Activated T-helper 2 cell treated with anti-CD3 and anti-CD28 coated beads, Interferon-gamma antibody, Interleukin-2, Interleukin-4, amounts not matched to agents 10 μg/mL and 5 μg/mL and 100 μg/mL, durations not matched to agents 14 hours and 24 hours and 36 hours (primary cell): ENCODE measurements at regions not wholly inside any gene's neighbourhood (a gene's known extent, or its start where the extent isn't known, plus 50 kb on each side); places are given as distances from the start of the nearest gene placed in this dataset.

Experiments used
- DNase-seq: peaks from one replicate; pipeline ENCODE4 v3.0.0; 2021; ENCODE audit warnings: low spot score
- H3K27ac Mint-ChIP-seq: one replicate; pipeline ENCODE4 v1.8.0; 2021; ENCODE audit warnings: mixed read lengths
- H3K27me3 Mint-ChIP-seq: one replicate; pipeline ENCODE4 v1.8.0; 2021; ENCODE audit warnings: low read depth, mixed read lengths
- H3K36me3 Mint-ChIP-seq: one replicate; pipeline ENCODE4 v1.8.0; 2021; ENCODE audit warnings: low read depth, mixed read lengths
- H3K4me1 Mint-ChIP-seq: one replicate; pipeline ENCODE4 v1.8.0; 2021; ENCODE audit warnings: low read depth, mixed read lengths
- H3K4me3 Mint-ChIP-seq: one replicate; pipeline ENCODE4 v1.8.0; 2021; ENCODE audit warnings: low read depth, mild to moderate bottlenecking, moderate library complexity, mixed read lengths
- H3K9me3 Mint-ChIP-seq: one replicate; pipeline ENCODE4 v1.8.0; 2021; ENCODE audit warnings: mixed read lengths
- intact Hi-C: fragments of 100-400 bp; cut with micrococcal nuclease; formaldehyde crosslinking; loops from one replicate; pipeline ENCODE4 v1.15.1; 2023

DNA sequence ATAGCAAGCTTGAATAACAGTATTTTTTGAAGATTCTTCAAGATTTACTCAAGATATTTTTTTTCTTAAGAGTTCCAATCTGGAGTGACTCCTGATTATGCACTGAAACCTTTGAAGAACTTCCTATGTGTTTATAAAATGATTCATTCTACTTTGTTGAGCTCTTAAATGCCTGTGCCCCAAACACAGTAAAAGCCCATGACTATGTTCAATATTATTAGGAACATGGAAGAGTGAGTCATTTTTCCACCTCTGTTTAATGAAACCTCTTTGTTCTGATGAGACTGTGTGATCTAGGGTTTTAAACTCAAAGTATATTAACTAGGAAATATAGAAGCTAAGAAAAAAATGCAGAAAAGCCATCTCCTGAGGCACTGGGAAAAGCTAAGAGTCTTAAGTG lies 415.0 kb upstream of the FBXO33 start:
- Mint-ChIP-seq H3K9me3 (peaks cover 4% of the 10 kb centered on the region), H3K27ac (no peak overlapping the region), H3K36me3 (no peaks in the 10 kb centered on the region), H3K27me3 (no peaks in the 10 kb centered on the region), H3K4me1 (no peaks in the 10 kb centered on the region), H3K4me3 (no peak overlapping the region)
- intact Hi-C loops: no loop called here
- no peak for DNase-seq

DNA sequence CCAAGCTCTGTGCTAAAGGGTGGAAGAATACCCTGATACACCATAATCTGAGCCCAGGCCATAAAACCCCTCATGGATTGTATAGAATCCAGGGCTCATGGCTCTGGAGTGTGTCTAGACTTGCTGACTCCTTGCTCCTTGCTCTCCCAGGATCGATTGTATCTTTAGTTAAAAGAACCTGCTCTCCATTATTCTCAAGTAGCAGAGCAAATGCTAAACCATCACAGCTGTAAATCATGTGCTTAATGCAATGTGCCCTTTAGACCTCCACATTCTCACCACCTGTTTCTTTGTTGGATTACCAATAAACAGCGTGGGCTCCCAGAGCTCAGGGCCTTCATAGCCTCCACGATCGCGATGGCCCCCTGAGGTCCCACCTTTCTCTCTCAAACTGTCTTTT lies 411.6 kb upstream of the FBXO33 start:
- H3K4me1 Mint-ChIP-seq: no peaks in the 10 kb centered on the region
- no peak for DNase-seq
- H3K27ac Mint-ChIP-seq: no peak overlapping the region
- intact Hi-C loops: no loop called here
- H3K4me3 Mint-ChIP-seq: no peak overlapping the region
- H3K36me3 Mint-ChIP-seq: no peaks in the 10 kb centered on the region
- H3K27me3 Mint-ChIP-seq: no peaks in the 10 kb centered on the region
- H3K9me3 Mint-ChIP-seq: peaks cover 9% of the 10 kb centered on the region

DNA sequence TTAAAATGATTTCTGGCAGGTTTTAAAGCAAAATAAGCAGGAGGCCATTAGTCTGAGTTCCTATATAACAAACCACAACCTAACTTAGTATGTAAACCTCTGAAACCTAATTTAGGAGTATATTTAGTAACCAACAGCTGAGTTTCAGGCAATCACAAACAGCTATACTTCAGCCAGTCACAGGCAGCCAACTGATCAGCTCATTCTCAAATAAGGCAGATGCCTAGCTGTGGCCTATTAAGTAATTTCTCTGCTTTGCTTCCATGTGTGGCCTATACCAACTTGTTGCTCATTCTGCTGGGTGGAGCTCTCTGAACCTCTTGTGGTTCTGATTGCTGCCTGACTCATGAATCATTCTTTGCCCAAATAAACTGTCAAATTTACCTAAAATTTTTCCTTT lies 408.9 kb upstream of the FBXO33 start:
- Mint-ChIP-seq H3K9me3 (peaks cover 13% of the 10 kb centered on the region), H3K36me3 (no peaks in the 10 kb centered on the region)

DNA sequence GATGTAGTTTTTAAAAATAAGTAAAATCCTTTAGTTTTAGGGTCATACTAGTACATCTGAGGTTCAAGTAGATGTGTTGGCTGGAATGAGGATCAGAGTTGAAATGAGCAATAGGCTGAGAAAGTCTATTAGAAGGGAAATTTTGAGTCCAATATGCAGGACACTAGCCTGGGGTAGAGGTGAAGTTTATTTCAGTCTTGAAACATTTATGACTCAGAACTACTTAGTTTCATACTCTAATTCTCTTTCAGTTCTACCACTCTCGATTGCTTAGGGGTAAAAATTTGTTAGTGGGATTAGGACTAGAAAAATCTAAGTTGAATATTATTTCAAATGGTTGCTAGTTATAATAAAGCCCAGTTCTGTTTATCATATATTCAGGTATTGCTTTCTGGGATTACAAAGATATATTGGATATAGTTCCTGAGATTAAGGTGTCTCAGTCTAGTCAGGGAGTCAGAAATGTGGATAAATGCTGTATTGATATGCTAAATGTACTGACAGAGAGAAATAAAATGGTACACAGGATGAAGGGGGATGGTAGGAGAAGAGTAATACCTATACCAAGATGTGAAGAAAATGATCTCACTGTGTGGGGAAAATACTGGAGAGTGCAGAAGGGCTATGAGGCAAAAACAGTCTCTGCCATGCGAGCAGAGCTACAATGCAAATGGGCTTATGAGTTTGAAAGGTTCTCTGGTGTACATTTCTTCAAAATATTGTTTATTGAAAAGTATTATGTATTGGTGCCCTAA lies 395.8 kb upstream of the FBXO33 start:
- DNase-seq: no peak
- no peak overlapping the region for H3K27ac Mint-ChIP-seq
- H3K9me3 Mint-ChIP-seq: peaks cover 14% of the 10 kb centered on the region
- H3K4me3 Mint-ChIP-seq: no peak overlapping the region
- H3K27me3 Mint-ChIP-seq: no peaks in the 10 kb centered on the region
- H3K36me3 Mint-ChIP-seq: no peaks in the 10 kb centered on the region
- intact Hi-C loops: no loop called here
- H3K4me1 Mint-ChIP-seq: no peaks in the 10 kb centered on the region

More for the DNA sequence above, 408.9 kb upstream of the FBXO33 start:
- H3K4me3 Mint-ChIP-seq: no peak overlapping the region
- no peaks in the 10 kb centered on the region for H3K4me1 Mint-ChIP-seq
- no peak overlapping the region for H3K27ac Mint-ChIP-seq
- no peak for DNase-seq
- intact Hi-C loops: no loop called here
- H3K27me3 Mint-ChIP-seq: no peaks in the 10 kb centered on the region

DNA sequence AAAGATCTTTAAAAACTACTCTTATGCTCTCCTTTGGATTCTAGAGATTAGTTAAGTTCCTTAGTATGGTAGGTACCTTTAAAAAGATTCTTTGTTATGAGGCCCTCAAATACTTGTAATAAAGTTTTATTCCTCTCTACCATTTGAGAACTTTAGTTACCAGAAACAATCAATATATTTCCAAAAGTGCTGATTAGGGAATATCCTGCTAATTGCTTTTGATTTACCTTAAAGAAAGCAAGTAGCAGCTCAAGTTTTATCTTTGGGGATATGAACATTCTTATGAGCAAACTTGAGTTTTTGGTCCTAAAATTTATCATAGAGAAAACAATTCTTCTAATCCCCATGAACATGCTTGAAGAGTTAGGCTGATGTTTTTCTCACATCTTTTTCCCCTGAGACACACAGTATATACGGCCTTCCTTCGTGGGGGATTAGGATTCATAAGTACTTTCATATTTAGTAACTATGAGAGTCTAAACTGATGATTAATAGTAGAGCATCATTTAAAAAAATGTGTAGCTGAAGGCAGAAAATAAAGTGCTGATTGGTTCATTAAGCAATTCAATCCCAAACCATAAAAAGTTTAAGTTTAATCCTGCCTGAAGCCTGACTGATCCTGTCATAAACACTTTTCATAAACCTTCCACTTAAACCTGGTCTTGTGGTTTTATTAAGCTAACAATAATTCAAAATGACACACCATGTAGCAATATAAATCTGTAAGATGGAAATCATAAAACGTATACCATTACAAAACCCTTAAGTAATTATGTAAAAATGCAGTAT lies 380.5 kb upstream of the FBXO33 start:
- Mint-ChIP-seq H3K27me3 (no peaks in the 10 kb centered on the region), H3K36me3 (no peaks in the 10 kb centered on the region), H3K9me3 (peaks cover 5% of the 10 kb centered on the region), H3K4me1 (no peaks in the 10 kb centered on the region), H3K27ac (no peak overlapping the region), H3K4me3 (no peak overlapping the region)
- no peak for DNase-seq
- intact Hi-C loops: no loop called here

DNA sequence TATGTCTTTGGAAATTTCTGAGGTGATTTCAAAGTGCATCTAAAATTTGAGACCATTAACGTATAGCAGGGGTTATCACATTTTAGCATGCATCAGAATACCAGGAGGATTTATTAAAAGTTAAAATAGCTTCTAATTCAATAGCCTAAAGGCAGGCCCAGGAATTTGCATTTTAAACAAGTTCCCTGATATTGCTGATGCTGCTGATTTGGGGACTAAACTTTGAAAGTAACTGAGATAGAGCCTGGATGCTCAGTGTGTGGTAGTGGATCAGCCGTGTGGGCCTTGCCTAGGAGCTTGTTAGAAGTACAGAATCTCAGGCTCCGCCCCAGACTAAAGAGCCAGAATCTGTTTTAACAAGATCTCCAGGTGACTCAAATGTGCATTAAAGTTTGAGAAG lies 375.0 kb upstream of the FBXO33 start:
- intact Hi-C loops: no loop called here
- Mint-ChIP-seq H3K36me3 (no peaks in the 10 kb centered on the region), H3K4me3 (no peak overlapping the region), H3K9me3 (peaks cover 20% of the 10 kb centered on the region), H3K4me1 (no peaks in the 10 kb centered on the region), H3K27me3 (no peaks in the 10 kb centered on the region), H3K27ac (no peak overlapping the region)
- DNase-seq: no peak

DNA sequence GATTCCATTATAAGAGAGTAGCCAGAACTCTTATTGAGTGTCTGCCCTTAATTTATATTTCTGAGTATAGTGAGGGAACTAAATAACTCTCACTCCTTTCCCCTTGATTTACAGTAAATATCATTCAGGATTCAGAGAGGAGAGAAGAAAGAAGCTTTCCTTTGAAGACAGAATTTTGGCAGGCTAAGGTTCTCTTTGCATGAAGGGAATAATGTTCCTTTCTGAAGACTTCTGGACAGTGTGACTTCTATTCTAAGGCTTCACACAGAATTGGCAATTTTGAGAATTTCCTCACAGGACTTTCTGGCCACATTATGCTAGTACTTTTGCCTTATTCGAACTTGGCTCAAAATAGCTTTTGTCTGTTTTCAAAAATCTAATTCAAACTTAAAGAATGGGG lies 352.2 kb upstream of the FBXO33 start:
- no peak overlapping the region for H3K4me3 Mint-ChIP-seq
- H3K27me3 Mint-ChIP-seq: no peaks in the 10 kb centered on the region
- no peaks in the 10 kb centered on the region for H3K4me1 Mint-ChIP-seq
- no peaks in the 10 kb centered on the region for H3K36me3 Mint-ChIP-seq
- intact Hi-C loops: no loop called here
- no peak overlapping the region for H3K27ac Mint-ChIP-seq
- no peak for DNase-seq
- no peaks in the 10 kb centered on the region for H3K9me3 Mint-ChIP-seq

DNA sequence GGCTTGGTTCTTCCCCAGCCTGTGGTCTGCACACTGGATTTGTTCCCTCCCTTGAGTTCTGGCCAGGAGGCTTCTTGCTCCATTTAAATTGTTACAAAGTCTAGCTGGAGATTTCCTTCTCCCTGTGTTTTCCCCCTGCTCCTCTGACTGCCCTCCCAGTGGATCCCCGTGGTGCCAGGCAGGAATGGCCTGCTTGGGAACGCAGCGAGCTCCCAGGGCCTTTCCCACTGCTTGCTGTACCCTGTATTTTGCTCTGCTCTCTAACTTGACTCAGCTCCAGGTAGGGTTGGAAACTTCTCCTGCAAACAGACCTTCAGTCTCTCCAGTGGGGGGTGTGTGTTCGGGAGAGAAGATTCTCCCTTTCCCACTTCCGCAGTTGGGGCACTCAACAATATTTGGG lies 349.2 kb upstream of the FBXO33 start:
- intact Hi-C loops: no loop called here
- Mint-ChIP-seq H3K36me3 (no peaks in the 10 kb centered on the region), H3K9me3 (no peaks in the 10 kb centered on the region), H3K4me1 (no peaks in the 10 kb centered on the region), H3K4me3 (no peak overlapping the region), H3K27ac (no peak overlapping the region), H3K27me3 (no peaks in the 10 kb centered on the region)
- no peak for DNase-seq

DNA sequence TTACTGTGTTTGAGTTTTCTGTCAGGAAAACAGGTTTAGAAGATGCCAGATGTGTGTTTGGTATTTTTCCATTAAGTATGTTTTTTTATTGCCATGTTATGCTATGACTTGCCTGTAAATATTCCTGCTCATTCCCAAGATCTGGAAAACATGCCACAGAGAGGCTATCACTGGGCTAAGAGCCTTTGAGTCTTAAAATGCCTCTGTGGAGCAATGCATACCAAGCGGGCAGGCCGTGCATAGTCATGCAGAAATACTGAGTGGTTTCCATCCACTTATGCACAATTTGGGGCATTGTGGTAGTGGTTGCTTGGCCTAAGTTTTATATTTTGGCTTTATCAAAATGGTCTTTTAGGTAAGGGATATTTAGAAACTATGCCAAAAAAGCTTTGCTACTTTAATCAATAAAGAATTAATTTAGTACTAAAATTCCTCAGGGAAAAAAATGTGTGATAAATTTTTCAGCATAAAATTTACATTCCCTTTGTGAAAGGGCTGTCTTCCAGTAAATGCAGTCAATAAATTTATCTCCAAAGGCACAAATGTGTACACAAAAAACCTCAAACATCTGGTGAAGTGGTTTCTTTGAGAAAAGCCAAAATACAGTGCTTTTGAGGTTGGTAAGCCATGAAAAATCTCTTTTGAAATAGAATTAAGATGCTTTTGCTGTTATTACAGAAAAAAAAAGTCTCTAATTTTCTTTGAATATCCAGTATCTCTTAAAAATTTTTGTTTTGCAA lies 341.3 kb upstream of the FBXO33 start:
- H3K27ac Mint-ChIP-seq: no peak overlapping the region
- intact Hi-C loops: no loop called here
- no peaks in the 10 kb centered on the region for H3K4me1 Mint-ChIP-seq
- DNase-seq: no peak
- no peaks in the 10 kb centered on the region for H3K36me3 Mint-ChIP-seq
- H3K4me3 Mint-ChIP-seq: no peak overlapping the region
- H3K27me3 Mint-ChIP-seq: no peaks in the 10 kb centered on the region
- H3K9me3 Mint-ChIP-seq: no peaks in the 10 kb centered on the region

DNA sequence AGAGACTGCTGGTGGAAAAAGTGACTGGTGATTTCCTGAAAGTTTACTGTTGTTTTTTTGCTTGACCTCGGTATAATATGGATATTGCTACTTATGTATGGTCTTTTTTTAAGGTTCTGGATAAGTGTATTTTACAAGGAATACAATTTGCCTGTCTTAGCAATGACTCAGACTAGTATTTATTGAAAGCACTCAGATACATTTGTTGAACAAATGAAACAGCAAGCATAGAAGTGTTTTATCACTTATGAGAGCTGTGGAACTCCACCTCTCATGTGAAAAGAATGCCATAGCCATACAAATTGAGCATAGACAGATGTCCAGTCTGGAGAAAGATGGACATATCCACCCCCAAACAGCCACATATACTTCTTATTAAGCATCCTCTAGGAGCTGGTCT lies 340.4 kb upstream of the FBXO33 start:
- Mint-ChIP-seq H3K27me3 (no peaks in the 10 kb centered on the region), H3K4me3 (no peak overlapping the region), H3K9me3 (no peaks in the 10 kb centered on the region), H3K27ac (no peak overlapping the region), H3K4me1 (no peaks in the 10 kb centered on the region), H3K36me3 (no peaks in the 10 kb centered on the region)
- intact Hi-C loops: no loop called here
- no peak for DNase-seq

DNA sequence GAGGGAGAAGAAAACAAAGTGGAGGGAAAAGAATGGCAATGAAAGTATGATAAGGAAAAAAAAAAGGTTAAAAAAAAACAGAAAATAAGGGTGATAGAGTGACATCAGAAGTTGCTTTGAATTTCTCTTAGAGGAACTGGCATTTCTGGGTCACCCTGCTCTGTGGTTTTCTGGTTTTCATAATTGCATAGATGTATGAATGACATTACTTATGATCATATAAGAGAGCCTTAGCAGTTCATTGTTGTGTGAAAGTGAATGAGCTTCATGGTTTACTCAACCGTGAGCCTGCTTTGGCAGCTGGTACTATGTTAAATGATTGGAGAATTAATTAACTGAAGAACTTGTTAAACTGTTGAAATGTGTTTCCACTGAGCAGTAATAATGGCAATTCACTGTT lies 336.4 kb upstream of the FBXO33 start:
- Mint-ChIP-seq H3K4me1 (no peaks in the 10 kb centered on the region), H3K36me3 (no peaks in the 10 kb centered on the region), H3K27ac (no peak overlapping the region), H3K27me3 (no peaks in the 10 kb centered on the region), H3K4me3 (no peak overlapping the region), H3K9me3 (no peaks in the 10 kb centered on the region)
- no peak for DNase-seq
- intact Hi-C loops: no loop called here

DNA sequence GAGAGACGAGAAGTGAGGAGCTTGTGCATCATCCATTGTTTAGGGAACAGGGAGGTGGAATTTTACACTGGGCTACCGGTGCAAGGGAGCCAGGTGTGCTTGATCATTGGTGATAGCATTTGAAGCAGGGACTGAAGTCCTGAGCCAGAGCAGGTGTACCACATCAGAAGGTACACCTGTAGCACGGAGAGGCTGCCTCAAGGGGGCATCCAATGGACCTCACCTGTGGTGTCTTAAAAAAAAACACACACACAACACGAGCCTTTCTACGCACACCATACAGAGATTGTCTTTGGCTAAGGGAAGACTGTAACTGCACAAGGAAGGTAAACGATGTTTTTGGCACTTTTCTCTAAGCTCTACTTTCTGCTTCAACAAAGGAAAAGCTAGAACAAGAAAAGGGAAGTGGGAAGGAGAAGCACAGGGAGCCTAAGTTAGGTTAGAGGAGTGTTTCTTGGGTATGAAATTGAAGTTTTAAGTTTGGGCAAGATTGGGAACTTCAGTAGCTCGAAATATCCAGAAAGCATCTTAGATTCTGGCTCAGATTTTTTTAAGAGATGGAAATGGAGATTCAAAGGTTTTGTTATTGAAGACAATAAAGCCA lies 334.3 kb upstream of the FBXO33 start:
- no peaks in the 10 kb centered on the region for H3K9me3 Mint-ChIP-seq
- H3K4me3 Mint-ChIP-seq: no peak overlapping the region
- no peak for DNase-seq
- no peaks in the 10 kb centered on the region for H3K27me3 Mint-ChIP-seq
- H3K27ac Mint-ChIP-seq: no peak overlapping the region
- no peaks in the 10 kb centered on the region for H3K36me3 Mint-ChIP-seq
- intact Hi-C loops: no loop called here
- peaks cover 7% of the 10 kb centered on the region for H3K4me1 Mint-ChIP-seq

DNA sequence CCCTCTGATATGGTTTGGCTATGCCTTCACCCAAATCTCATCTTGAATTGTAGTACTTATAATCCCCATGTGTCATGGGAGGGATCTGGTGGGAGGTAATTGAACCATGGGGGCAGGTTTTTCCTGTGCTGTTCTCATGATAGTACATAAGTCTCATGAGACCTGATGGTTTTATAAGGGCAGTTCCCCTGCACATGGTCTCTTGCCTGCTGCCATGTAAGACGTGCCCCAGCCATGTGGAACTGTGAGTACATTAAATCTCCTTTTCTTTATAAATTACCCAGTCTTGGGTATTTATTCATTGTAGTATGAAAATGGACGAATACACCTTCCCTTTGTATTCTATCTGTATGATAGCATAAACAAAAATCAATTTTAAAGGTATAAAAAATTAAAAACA lies 333.4 kb upstream of the FBXO33 start:
- H3K27ac Mint-ChIP-seq: no peak overlapping the region
- intact Hi-C loops: no loop called here
- H3K4me1 Mint-ChIP-seq: peaks cover 7% of the 10 kb centered on the region
- H3K9me3 Mint-ChIP-seq: no peaks in the 10 kb centered on the region
- H3K36me3 Mint-ChIP-seq: no peaks in the 10 kb centered on the region
- no peak overlapping the region for H3K4me3 Mint-ChIP-seq
- DNase-seq: no peak
- no peaks in the 10 kb centered on the region for H3K27me3 Mint-ChIP-seq
